Heart right ventricle (tissue), 16 donors: ENCODE measurements at regions not wholly inside any gene's neighbourhood (a gene's known extent, or its start where the extent isn't known, plus 50 kb on each side); places are given as distances from the start of the nearest gene placed in this dataset.

Experiments
- ATAC-seq, 8 donors: fragments of 200-7000 bp; cut with Tn5 transposase; one replicate each; pipeline ENCODE4 v1.9.1; 2020; ENCODE audit warnings: mild to moderate bottlenecking in 8 of 8, moderate library complexity in 8 of 8, moderate number of reproducible peaks in 1 of 8
- DNase-seq, 2 donors: peaks; one replicate each; pipeline ENCODE4 v3.0.0-alpha.2; 2020
- H3K27ac ChIP-seq, 10 donors: fragments of 200-600 bp; sonication (generic) in 2 of 10; one replicate each; pipeline versions ENCODE4 v1.5.0 to v1.8.0; 2020 to 2022; ENCODE audit warnings: mild to moderate bottlenecking in 3 of 10
- H3K27me3 ChIP-seq, 7 donors: fragments of 200-600 bp; one replicate each; pipeline ENCODE4 v1.8.0; 2021 to 2022; ENCODE audit warnings: mild to moderate bottlenecking in 2 of 7
- H3K36me3 ChIP-seq, 9 donors: fragments of 200-600 bp; sonication (generic) in 1 of 9; one replicate each; pipeline versions ENCODE4 v1.5.0 to v1.8.0; 2020 to 2022; ENCODE audit warnings: mild to moderate bottlenecking in 2 of 9
- H3K4me1 ChIP-seq, 9 donors: fragments of 200-600 bp; sonication (generic) in 1 of 9; one replicate each; pipeline versions ENCODE4 v1.5.0 to v1.8.0; 2020 to 2022; ENCODE audit warnings: mild to moderate bottlenecking in 4 of 9
- H3K4me3 ChIP-seq, 10 donors: fragments of 200-600 bp; sonication (generic) in 2 of 10; one replicate each; pipeline versions ENCODE4 v1.5.0 to v1.8.0; 2020 to 2022; ENCODE audit warnings: mild to moderate bottlenecking in 7 of 10, moderate library complexity in 2 of 10
- H3K9me3 ChIP-seq, 11 donors: fragments of 200-600 bp in 10 of 11; sonication (generic) in 2 of 11; one replicate each; pipeline versions ENCODE4 v1.5.0 to v1.8.0; 2013 to 2022; ENCODE audit warnings: mild to moderate bottlenecking in 2 of 11, control low read depth in 1 of 11, moderate library complexity in 1 of 11
- WGBS, 2 donors: extraction: QIAGEN DNeasy Blood & Tissue Kit; methylation state at CpG; one replicate each; pipeline ENCODE4 v1.1.7; 2013; ENCODE audit warnings: inconsistent platforms in 1 of 2; 5-methylcytosine and 5-hydroxymethylcytosine counted together
- intact Hi-C, 10 donors: fragments of 100-400 bp; cut with DNase I; formaldehyde crosslinking; loops; one replicate each; pipeline versions ENCODE4 v1.11.1 to v1.14.2; 2022
- TF ChIP-seq, protein P1 (sequence below), 9 donors: fragments of 200-600 bp; sonication (generic) in 2 of 9; IDR thresholded peaks; one replicate each; pipeline versions ENCODE4 v1.5.0 to v1.8.0; 2021 to 2022; ENCODE audit warnings: antibody characterized with exemption in 9 of 9, mild to moderate bottlenecking in 5 of 9, moderate library complexity in 1 of 9
- donor health status: Arrhythmogenic right ventricular cardiomyopathy.
- donor health status: ischemic (EF 13 %, LVEDD 7.1; RV severe dilation, severe dysfunction).
- donor health status: healthy with polysubstance abuse.
- donor health status: DM: no; HTN: yes; CAD: no.
- donor health status: DM: no; HTN: no; CAD: no.
- donor health status: ischemic (EF 25% LVEDD 6.9; RV normal size, moderate dysfunction).
- donor health status: ischemic (EF 25% LVEDD 5.7; RV mildly dilated, moderate dysfunction).
- donor health status: healthy.
- donor health status: DM: yes; HTN: yes; CAD: no.
- donor health status: Ischemic cardiomyopathy.
- donor health status: ischemic (EF 35%, LVEDD 5.7; RV mildly dilated, moderate dysfunction).
- donor health status: nonischemic (EF 11% LVEDD 7.7; RV severe dilation, severe dysfunction).
- donor health status: DM: yes; HTN: yes; CAD: no.
- donor health status: PGD.
- donor health status: ischemic (EF 29% LVEDD 5.4; RV normal size, mild dysfunction).
- donor health status: nonischemic (EF 23%, LVEDD 6.1; RV moderate dilation, normal function).

DNA sequence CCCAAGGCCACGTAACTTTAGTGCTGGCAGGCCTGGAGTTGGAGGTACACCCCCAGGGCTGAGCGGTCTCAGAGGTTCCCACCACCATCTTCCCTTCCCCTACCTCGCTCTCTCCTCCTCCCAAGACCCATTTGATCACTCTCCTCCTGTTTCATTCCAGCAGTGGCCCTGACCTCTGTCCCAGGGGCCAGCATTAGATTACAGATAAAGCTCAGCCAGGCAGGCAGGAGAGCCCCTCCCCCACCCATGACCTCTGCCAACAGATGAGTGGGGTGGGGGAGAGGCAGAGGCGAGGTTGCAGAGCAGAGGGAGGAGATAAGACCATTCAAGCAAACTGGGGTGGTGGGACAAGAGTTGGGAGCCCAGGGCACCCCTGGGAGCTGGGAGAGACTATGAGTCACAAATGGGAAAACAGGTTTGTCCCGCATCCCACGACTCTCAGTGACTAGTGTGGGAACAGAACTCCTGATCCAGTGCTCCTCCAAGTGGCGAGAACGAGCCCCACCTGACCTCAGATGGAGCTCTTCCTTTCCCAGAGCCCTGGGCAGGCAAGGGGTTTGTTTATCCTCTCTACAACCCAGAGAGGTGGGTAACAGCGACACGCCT, 367.9 kb downstream of the MN1 start:
- intact Hi-C loops = loop anchor here in 2 of 10 donors (5.0 to 10.0 kb wide), 2 partner anchors 49 to 199 kb away; no protein-coding TSS in a partner anchor
- Histone ChIP-seq H3K27me3 (peaks cover 0 to 38% (median 22%) of the 10 kb centered on the region in 7 donors), H3K36me3 (no peaks in the 10 kb centered on the region), H3K4me3 (no peak overlapping the region), H3K9me3 (peaks cover 0 to 17% (median 9%) of the 10 kb centered on the region in 11 donors), H3K4me1 (peaks cover 0 to 28% (median 7%) of the 10 kb centered on the region in 9 donors), H3K27ac (peak overlapping the region in 2 of 10 donors; percentile 41 to 86)
- no peak for DNase-seq
- no peak for ATAC-seq
- TF ChIP-seq, protein P1, sequence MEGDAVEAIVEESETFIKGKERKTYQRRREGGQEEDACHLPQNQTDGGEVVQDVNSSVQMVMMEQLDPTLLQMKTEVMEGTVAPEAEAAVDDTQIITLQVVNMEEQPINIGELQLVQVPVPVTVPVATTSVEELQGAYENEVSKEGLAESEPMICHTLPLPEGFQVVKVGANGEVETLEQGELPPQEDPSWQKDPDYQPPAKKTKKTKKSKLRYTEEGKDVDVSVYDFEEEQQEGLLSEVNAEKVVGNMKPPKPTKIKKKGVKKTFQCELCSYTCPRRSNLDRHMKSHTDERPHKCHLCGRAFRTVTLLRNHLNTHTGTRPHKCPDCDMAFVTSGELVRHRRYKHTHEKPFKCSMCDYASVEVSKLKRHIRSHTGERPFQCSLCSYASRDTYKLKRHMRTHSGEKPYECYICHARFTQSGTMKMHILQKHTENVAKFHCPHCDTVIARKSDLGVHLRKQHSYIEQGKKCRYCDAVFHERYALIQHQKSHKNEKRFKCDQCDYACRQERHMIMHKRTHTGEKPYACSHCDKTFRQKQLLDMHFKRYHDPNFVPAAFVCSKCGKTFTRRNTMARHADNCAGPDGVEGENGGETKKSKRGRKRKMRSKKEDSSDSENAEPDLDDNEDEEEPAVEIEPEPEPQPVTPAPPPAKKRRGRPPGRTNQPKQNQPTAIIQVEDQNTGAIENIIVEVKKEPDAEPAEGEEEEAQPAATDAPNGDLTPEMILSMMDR (IDR thresholded peaks at IDR 0.05) = no peak
- 78 to 83% methylated on average over 10 of the region's 10 CpGs for WGBS, 2 donors

DNA sequence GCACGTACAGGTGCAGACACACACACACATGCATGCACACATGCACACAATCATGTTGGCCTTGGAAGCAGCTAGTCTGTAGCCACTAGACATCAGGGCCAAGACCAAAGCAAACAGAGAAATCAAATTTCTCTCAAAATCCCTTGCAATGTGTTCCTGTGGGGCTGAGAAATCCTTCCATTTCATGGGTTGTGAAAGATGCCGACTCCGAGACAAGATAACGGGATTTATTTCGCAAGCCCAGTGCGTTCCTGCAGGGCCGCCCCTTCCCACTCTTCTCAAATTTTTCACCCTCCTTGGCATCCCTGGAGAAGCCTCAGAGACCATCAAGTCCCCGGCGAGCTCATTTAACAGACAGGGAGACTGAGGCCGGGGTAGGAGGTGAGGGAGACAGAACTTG, 366.7 kb downstream of the MN1 start:
- TF ChIP-seq, protein P1 (IDR thresholded peaks at IDR 0.05) = no peak
- DNase-seq (no peak), ATAC-seq (peak in 4 of 8 donors; percentile 5 to 32 (median 16))
- WGBS, 2 donors = 82 to 86% methylated on average over 10 of the region's 10 CpGs
- peaks cover 0 to 48% (median 25%) of the 10 kb centered on the region in 7 donors for H3K27me3 ChIP-seq
- H3K27ac ChIP-seq = peak overlapping the region in 8 of 10 donors; percentile 44 to 86 (median 67)
- intact Hi-C loops = loop anchor here in 2 of 10 donors (5.0 to 10.0 kb wide), 2 partner anchors 47 to 200 kb away; no protein-coding TSS in a partner anchor
- H3K36me3 ChIP-seq = no peaks in the 10 kb centered on the region
- H3K4me1 ChIP-seq = peaks cover 0 to 31% (median 8%) of the 10 kb centered on the region in 9 donors
- no peak overlapping the region for H3K4me3 ChIP-seq
- peaks cover 0 to 17% (median 9%) of the 10 kb centered on the region in 11 donors for H3K9me3 ChIP-seq

DNA sequence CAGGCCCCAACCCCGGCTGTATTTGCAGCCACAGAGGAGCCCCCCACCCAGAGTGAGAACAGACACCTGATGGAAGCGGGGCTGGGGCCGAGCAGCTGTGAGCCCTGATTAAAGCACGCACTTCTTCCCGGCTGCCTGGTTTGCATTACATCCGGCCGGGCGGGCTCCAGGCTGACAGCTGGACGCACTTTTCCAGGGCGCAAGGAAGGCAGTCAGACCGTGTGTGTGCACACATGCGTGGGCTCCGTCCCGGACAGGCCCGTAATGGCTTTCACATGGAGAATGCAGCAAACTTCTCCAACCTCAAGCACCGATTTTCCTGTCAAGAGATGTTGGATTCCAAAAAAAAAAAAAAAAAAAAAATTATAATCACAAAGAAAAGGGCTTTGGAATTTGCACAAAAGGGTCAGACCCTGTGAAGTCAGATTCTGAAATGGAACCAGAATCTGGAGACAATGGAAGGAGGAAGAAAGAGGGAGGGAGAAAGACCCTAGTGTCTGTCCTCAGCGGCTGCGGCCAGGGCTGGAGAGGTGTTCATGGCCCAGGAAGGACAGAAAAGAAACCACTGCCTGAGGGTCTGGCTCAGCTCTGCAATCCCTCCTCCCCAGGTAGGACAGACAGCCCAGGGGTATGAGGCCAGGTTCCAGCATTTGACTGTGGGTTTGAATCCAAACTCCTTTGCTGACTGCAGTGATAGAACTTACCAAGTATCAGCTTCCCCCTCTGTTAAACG, 365.5 kb downstream of the MN1 start:
- Histone ChIP-seq H3K4me3 (no peak overlapping the region), H3K4me1 (peaks cover 0 to 31% (median 8%) of the 10 kb centered on the region in 9 donors), H3K27me3 (peaks cover 0 to 55% (median 32%) of the 10 kb centered on the region in 7 donors), H3K36me3 (no peaks in the 10 kb centered on the region), H3K27ac (peak overlapping the region in 9 of 10 donors; percentile 50 to 86 (median 65)), H3K9me3 (peaks cover 0 to 17% (median 9%) of the 10 kb centered on the region in 11 donors)
- TF ChIP-seq, protein P1 (IDR thresholded peaks at IDR 0.05) = no peak
- peak; percentile 65 to 66 for DNase-seq
- ATAC-seq = peak; percentile 59 to 93 (median 87)
- intact Hi-C loops = loop anchor here in 1 of 10 donors (10.0 kb wide), 1 partner anchor 201 kb away; no protein-coding TSS in a partner anchor
- 22 to 31% methylated on average over 19 of the region's 19 CpGs for WGBS, 2 donors

DNA sequence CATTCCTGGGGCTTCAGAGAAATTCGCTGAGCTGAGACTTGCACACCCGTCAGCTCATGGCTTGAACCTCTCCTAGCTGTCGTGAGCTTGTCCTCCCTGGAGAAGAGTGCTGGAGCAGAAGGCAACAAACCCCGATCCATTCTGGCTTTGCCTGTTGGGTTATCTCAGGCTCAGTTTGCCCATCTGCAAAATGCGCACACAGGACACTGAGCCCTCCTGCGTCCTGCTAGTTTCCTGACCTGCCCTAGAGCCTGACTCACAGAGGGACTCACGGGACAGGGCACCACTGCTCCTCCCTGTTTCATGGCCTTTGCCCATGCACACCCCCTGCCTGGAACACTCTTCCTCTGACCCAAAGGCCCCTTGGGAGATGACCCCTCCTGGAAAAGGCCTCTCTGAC, 365.0 kb downstream of the MN1 start:
- peak in 4 of 8 donors; percentile 9 to 19 (median 14) for ATAC-seq
- no peak for DNase-seq
- H3K36me3 ChIP-seq = no peaks in the 10 kb centered on the region
- peaks cover 0 to 60% (median 36%) of the 10 kb centered on the region in 7 donors for H3K27me3 ChIP-seq
- no peak overlapping the region for H3K4me3 ChIP-seq
- 74 to 86% methylated on average over 7 of the region's 7 CpGs for WGBS, 2 donors
- peaks cover 0 to 11% (median 7%) of the 10 kb centered on the region in 11 donors for H3K9me3 ChIP-seq
- H3K4me1 ChIP-seq = peaks cover 0 to 31% (median 8%) of the 10 kb centered on the region in 9 donors
- TF ChIP-seq, protein P1 (IDR thresholded peaks at IDR 0.05) = no peak
- intact Hi-C loops = loop anchor here in 1 of 10 donors (10.0 kb wide), 1 partner anchor 202 kb away; no protein-coding TSS in a partner anchor
- peak overlapping the region in 9 of 10 donors; percentile 50 to 86 (median 65) for H3K27ac ChIP-seq
